DMS 273 (cell line): ENCODE measurements at regions not wholly inside any gene's neighbourhood (a gene's known extent, or its start where the extent isn't known, plus 50 kb on each side); places are given as distances from the start of the nearest gene placed in this dataset.

Experiments used
- DNase-seq: peaks from one replicate; lab custom pipeline; 2025; ENCODE audit not compliant: unreplicated experiment; lab: John Stamatoyannopoulos, UW

GRCh38 chr6:14934844-14935243 lies 311.0 kb upstream of the JARID2 start:
- DNase-seq, result no peak

- no peak for DNase-seq
These were observed 309.0 kb upstream of the JARID2 start for GRCh38 chr6:14936861-14937260.

GRCh38 chr6:14943116-14943515 lies 302.8 kb upstream of the JARID2 start:
- no peak for DNase-seq

GRCh38 chr6:14944593-14944992 lies 301.3 kb upstream of the JARID2 start:
- no peak for DNase-seq

- peak; percentile 37 for DNase-seq
These were observed 300.2 kb upstream of the JARID2 start for GRCh38 chr6:14945461-14946185.

- no peak for DNase-seq
These were observed 299.1 kb upstream of the JARID2 start for GRCh38 chr6:14946753-14947152.

GRCh38 chr6:14948586-14949245 lies 297.2 kb upstream of the JARID2 start:
- no peak for DNase-seq

GRCh38 chr6:14950103-14950969 lies 295.5 kb upstream of the JARID2 start:
- DNase-seq, result no peak

- no peak for DNase-seq
These were observed 294.9 kb upstream of the JARID2 start for GRCh38 chr6:14950970-14951276.

GRCh38 chr6:14951704-14952103 lies 294.2 kb upstream of the JARID2 start:
- peak; percentile 28 for DNase-seq

GRCh38 chr6:14953836-14954235 lies 292.0 kb upstream of the JARID2 start:
- DNase-seq, result peak; percentile 98

- DNase-seq, result no peak
These were observed 288.4 kb upstream of the JARID2 start for GRCh38 chr6:14957355-14958059.

GRCh38 chr6:14959324-14959885 lies 286.5 kb upstream of the JARID2 start:
- DNase-seq, result no peak

- DNase-seq, result peak; percentile 55
These were observed 281.2 kb upstream of the JARID2 start for GRCh38 chr6:14964556-14965270.

- no peak for DNase-seq
These were observed 280.3 kb upstream of the JARID2 start for GRCh38 chr6:14965424-14966075.

GRCh38 chr6:14966096-14966905 lies 279.6 kb upstream of the JARID2 start:
- DNase-seq, result no peak

- DNase-seq, result no peak
These were observed 278.8 kb upstream of the JARID2 start for GRCh38 chr6:14966906-14967711.

- DNase-seq, result peak; percentile 28
These were observed 277.7 kb upstream of the JARID2 start for GRCh38 chr6:14968056-14968637.
